Erythroblast (primary cell): ENCODE measurements at regions not wholly inside any gene's neighbourhood (a gene's known extent, or its start where the extent isn't known, plus 50 kb on each side); places are given as distances from the start of the nearest gene placed in this dataset.

Experiments
- DNase-seq, 2 experiments: peaks; one replicate each; lab custom pipeline; 2025; lab: John Stamatoyannopoulos, UW
- GATA1 ChIP-seq: IDR thresholded peaks from 2 replicates; pipeline ENCODE4 v1.6.1; 2011; ENCODE audit warnings: low read depth, mild to moderate bottlenecking, control low read depth, low read length, moderate library complexity
- POLR2A ChIP-seq: IDR thresholded peaks from 2 replicates; pipeline ENCODE4 v1.6.1; 2011; ENCODE audit warnings: mild to moderate bottlenecking, low read length

- TF ChIP-seq GATA1, result no peak
- TF ChIP-seq POLR2A, result no peak
- no peak for DNase-seq
These were observed 375.7 kb upstream of the VWC2 start for GRCh38 chr7:49397750-49398149.

- TF ChIP-seq POLR2A (no peak), GATA1 (no peak)
- DNase-seq, result no peak
These were observed 375.2 kb upstream of the VWC2 start for GRCh38 chr7:49398236-49398635.

DNA sequence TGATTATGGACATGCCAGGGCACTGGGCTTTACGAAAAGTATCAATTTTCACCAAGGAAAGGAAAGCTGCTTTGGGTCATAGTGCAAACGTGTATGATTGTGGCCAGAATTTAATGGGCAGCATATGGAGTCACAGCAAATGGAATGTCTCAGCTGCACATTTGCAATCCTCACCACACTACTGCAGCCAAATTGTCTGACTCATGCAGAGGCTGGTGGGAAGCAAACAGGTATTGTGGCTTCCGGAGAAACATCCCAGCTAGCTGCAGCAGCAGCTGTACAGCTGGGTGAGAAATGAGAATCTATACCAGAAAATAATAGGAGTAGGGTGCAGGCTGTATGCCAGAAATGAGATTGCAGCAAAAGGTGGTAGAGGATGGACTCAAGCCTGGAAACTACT is 374.7 kb upstream of the VWC2 start:
- no peak for DNase-seq
- TF ChIP-seq POLR2A, result no peak
- TF ChIP-seq GATA1, result no peak

GRCh38 chr7:49400891-49401550 is 372.4 kb upstream of the VWC2 start:
- DNase-seq, result no peak
- no peak for TF ChIP-seq GATA1
- TF ChIP-seq POLR2A, result no peak

- TF ChIP-seq GATA1 (no peak), POLR2A (no peak)
These were observed 369.6 kb upstream of the VWC2 start for GRCh38 chr7:49403844-49404243.

GRCh38 chr7:49407205-49407604 is 366.2 kb upstream of the VWC2 start:
- TF ChIP-seq GATA1, result no peak
- TF ChIP-seq POLR2A, result no peak
- DNase-seq, result no peak

More at GRCh38 chr7:49403844-49404243, 369.6 kb upstream of the VWC2 start:
- DNase-seq, result no peak

GRCh38 chr7:49417034-49417433 is 356.4 kb upstream of the VWC2 start:
- TF ChIP-seq POLR2A, result no peak
- DNase-seq, result no peak

GRCh38 chr7:49418963-49419362 is 354.5 kb upstream of the VWC2 start:
- no peak for TF ChIP-seq POLR2A
- TF ChIP-seq GATA1, result no peak
- DNase-seq, result no peak

DNA sequence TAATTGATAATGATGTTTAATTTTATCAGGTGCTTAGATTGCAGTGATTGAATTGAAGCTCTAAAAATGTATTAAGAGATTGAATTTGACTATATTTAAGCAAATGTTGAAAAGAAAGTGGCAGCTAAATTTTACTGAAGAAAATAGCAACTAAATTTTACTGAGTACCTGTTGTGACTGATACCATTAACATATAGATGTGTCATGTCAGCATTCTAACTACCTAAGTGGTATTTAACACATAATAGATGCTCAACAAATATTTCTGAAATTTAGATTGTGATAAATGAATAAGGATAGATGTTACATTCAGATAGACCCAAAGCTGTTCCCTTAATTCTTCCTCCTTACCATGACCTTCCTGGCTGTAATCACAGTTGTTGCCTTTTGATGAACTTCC is 350.9 kb upstream of the VWC2 start:
- DNase-seq, result no peak
- TF ChIP-seq POLR2A (no peak), GATA1 (no peak)

DNA sequence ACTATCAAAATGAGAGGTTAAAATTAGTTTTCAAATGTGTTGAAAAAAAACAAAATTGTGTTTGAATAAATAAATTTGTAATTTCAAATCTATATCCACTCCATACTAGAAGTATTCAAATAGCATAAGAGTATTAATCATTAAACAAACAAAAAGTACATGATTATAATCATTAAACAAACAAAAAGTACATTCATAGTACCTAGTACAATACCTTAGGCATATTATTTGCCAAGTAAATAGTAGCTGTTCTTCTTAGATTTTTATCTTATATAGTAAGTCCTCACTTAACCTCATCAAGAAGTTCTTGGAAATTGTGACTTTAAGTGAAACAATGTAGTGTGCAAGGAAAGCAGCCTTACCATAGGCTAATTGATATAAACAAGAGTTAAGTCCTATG is 349.3 kb upstream of the VWC2 start:
- TF ChIP-seq GATA1 (no peak), POLR2A (no peak)
- no peak for DNase-seq

- DNase-seq, result no peak
These were observed 348.1 kb upstream of the VWC2 start for GRCh38 chr7:49425277-49425818.

DNA sequence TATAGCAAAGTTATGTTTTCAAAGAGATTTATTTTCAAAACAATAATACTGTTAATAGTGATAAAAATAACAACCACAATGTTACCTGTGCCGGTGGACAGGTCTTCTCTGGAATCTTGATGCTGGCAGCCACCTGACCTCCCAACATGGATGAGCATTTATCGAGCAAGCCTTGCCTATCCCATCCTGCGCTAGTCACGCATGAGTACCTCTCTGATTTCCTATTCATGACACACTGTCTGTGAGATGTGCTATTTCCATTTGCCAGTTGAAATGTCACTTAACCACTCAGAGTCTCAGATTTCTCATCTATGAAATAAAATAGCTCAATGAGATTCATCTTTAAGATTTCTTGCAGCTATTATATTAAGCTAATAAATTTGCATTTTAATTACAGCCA is 341.2 kb upstream of the VWC2 start:
- DNase-seq, result no peak
- TF ChIP-seq POLR2A, result no peak
- no peak for TF ChIP-seq GATA1

More at GRCh38 chr7:49425277-49425818, 348.1 kb upstream of the VWC2 start:
- TF ChIP-seq GATA1 (no peak), POLR2A (no peak)

DNA sequence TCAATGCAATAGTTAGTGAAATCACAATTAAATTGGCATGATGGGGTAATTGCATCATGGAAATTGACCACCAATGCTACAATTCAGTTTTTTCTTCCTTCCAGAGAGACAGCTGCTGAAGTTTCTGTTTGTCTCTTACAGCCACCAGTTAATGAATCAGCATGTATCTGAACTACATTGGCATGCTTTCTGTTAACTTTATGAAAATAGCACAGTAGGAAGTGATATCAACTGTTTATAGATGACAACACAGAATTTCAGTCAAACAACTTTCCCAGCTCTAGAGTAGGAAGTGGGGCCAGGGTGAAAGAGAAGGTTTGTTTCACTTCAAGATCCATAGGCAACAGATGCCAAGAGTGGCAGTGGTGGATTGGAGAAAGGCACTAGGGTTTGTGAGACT is 339.6 kb upstream of the VWC2 start:
- no peak for TF ChIP-seq POLR2A
- TF ChIP-seq GATA1, result no peak
- no peak for DNase-seq

DNA sequence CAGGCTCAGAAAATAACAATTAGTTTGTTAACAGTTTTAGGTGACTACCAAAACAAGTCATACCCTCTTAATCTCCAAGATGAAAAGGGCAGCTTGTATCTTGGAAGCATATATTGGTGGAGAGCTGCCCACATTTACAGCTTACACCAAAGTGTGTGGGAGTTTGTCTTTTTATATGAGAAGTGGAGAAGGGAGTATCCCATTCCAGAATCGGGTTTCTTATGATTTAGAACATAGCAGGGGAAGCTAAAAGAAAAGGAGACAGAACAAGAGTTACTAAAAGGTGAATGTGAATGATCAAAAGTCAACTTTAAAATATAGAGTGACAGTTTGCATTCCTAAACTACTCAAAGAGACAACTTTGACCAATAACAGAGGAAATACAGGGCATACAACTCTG is 338.6 kb upstream of the VWC2 start:
- DNase-seq, result no peak
- TF ChIP-seq POLR2A, result no peak

DNA sequence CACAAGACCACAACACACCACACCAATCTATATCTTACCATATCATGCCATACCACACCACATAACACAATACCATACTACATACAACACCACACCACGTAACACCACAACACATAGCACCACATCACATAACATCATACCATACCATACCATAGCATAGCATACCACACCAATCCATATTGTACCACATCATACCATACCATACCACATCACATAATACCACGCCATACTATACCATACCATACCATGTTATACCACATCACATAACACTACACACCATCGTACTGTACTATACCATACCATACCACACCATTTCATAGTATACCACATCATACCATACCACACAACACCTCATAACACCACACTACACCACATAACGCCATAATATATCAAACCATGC is 335.2 kb upstream of the VWC2 start:
- DNase-seq, result no peak
- TF ChIP-seq POLR2A (no peak), GATA1 (no peak)
